OCI-LY3 (cell line): ENCODE measurements at regions not wholly inside any gene's neighbourhood (a gene's known extent, or its start where the extent isn't known, plus 50 kb on each side); places are given as distances from the start of the nearest gene placed in this dataset.

ENCODE experiments used
- H2AFZ ChIP-seq: fragments of 200-600, 300-600 bp; shearing (Covaris generic); 2 replicates; pipeline ENCODE4 v1.6.0; 2014; ENCODE audit warnings: antibody characterized with exemption, low read depth, low read length
- H3K27ac ChIP-seq: fragments of 200-600, 300-600 bp; sonication (generic); 2 replicates; pipeline ENCODE4 v1.5.1; 2014; ENCODE audit warnings: mild to moderate bottlenecking, low read length, moderate library complexity, mixed read lengths
- H3K27me3 ChIP-seq: fragments of 200-600, 300-600 bp; sonication (generic); 2 replicates; pipeline ENCODE4 v1.6.1; 2014; ENCODE audit warnings: low read depth, low read length, mixed read lengths
- H3K36me3 ChIP-seq: fragments of 200-600, 300-600 bp; sonication (generic); replicated peaks from 2 replicates; pipeline ENCODE3; 2014; ENCODE audit warnings: low read depth, low read length, mixed read lengths
- H3K4me1 ChIP-seq: fragments of 300-600, 200-600 bp; sonication (generic); 2 replicates; pipeline ENCODE4 v1.6.1; 2014; ENCODE audit warnings: low read length, mixed read lengths
- H3K4me2 ChIP-seq: fragments of 200-600, 300-600 bp; sonication (generic); 2 replicates; pipeline ENCODE4 v1.6.1; 2014; ENCODE audit warnings: low read length, mixed read lengths
- H3K4me3 ChIP-seq: fragments of 300-600, 200-600 bp; sonication (generic); 2 replicates; pipeline ENCODE4 v1.5.1; 2014; ENCODE audit warnings: antibody characterized with exemption, mild to moderate bottlenecking, low read length, moderate library complexity
- H3K79me2 ChIP-seq: fragments of 300-600, 200-600 bp; shearing (Covaris generic); 2 replicates; pipeline ENCODE4 v1.6.1; 2014; ENCODE audit warnings: mild to moderate bottlenecking, low read length, mixed read lengths
- H3K9ac ChIP-seq: fragments of 300-600, 200-600 bp; shearing (Covaris generic); 2 replicates; pipeline ENCODE4 v1.6.0; 2014; ENCODE audit warnings: mild to moderate bottlenecking, low read length, moderate library complexity
- H3K9me3 ChIP-seq: fragments of 200-600, 300-600 bp; shearing (Covaris generic); 2 replicates; pipeline ENCODE4 v1.6.1; 2014; ENCODE audit warnings: low read length, mixed read lengths; ENCODE audit not compliant: insufficient read depth
- H4K20me1 ChIP-seq: fragments of 200-600, 300-600 bp; sonication (generic); 2 replicates; pipeline ENCODE4 v1.6.1; 2016; ENCODE audit warnings: low read length, mixed read lengths; ENCODE audit not compliant: insufficient read depth
- CTCF ChIP-seq: fragments of 200-600, 300-600 bp; sonication (generic); IDR thresholded peaks from 2 replicates; pipeline ENCODE4 v1.5.1; 2014; ENCODE audit warnings: antibody characterized with exemption, low read length, low read depth
- EZH2phosphoT487 ChIP-seq: fragments of 200-600 bp; shearing (Covaris generic); IDR thresholded peaks from 2 replicates; pipeline ENCODE4 v1.6.1; 2018; ENCODE audit warnings: antibody characterized with exemption, mixed run types, low read depth

- Histone ChIP-seq H3K4me1 (peaks cover 9% of the 10 kb centered on the region), H3K27me3 (no peaks in the 10 kb centered on the region), H3K4me2 (no peak overlapping the region)
Observed at GRCh38 chr21:15326032-15326867, 261.4 kb upstream of the NRIP1 start.

GRCh38 chr21:15327637-15328265 is 263.0 kb upstream of the NRIP1 start:
- Histone ChIP-seq H3K9me3 (no peaks in the 10 kb centered on the region), H3K27ac (no peak overlapping the region), H3K9ac (no peak overlapping the region), H2AFZ (no peak overlapping the region), H3K4me3 (no peak overlapping the region), H3K36me3 (no peaks in the 10 kb centered on the region), H3K27me3 (no peaks in the 10 kb centered on the region), H3K79me2 (no peaks in the 10 kb centered on the region), H3K4me1 (peaks cover 9% of the 10 kb centered on the region), H4K20me1 (no peaks in the 10 kb centered on the region), H3K4me2 (no peak overlapping the region)
- no peak for TF ChIP-seq EZH2phosphoT487
- TF ChIP-seq CTCF = no peak

More at GRCh38 chr21:15326032-15326867, 261.4 kb upstream of the NRIP1 start:
- H3K36me3 ChIP-seq = no peaks in the 10 kb centered on the region
- H3K79me2 ChIP-seq = no peaks in the 10 kb centered on the region
- no peaks in the 10 kb centered on the region for H3K9me3 ChIP-seq
- no peak overlapping the region for H3K4me3 ChIP-seq
- H3K9ac ChIP-seq = no peak overlapping the region
- no peak for TF ChIP-seq CTCF
- no peak for TF ChIP-seq EZH2phosphoT487
- H4K20me1 ChIP-seq = no peaks in the 10 kb centered on the region
- H2AFZ ChIP-seq = no peak overlapping the region
- H3K27ac ChIP-seq = no peak overlapping the region

- Histone ChIP-seq H3K9ac (no peak overlapping the region), H3K4me1 (peaks cover 9% of the 10 kb centered on the region), H3K27me3 (no peaks in the 10 kb centered on the region), H2AFZ (no peak overlapping the region), H3K36me3 (no peaks in the 10 kb centered on the region), H3K79me2 (no peaks in the 10 kb centered on the region), H3K9me3 (no peaks in the 10 kb centered on the region), H3K27ac (no peak overlapping the region), H3K4me3 (no peak overlapping the region), H3K4me2 (no peak overlapping the region), H4K20me1 (no peaks in the 10 kb centered on the region)
- TF ChIP-seq CTCF = no peak
- no peak for TF ChIP-seq EZH2phosphoT487
Observed at GRCh38 chr21:15329191-15329590, 264.4 kb upstream of the NRIP1 start.

- no peak overlapping the region for H3K4me3 ChIP-seq
- H3K79me2 ChIP-seq = no peaks in the 10 kb centered on the region
- no peak overlapping the region for H3K9ac ChIP-seq
- H3K27ac ChIP-seq = no peak overlapping the region
- no peaks in the 10 kb centered on the region for H3K36me3 ChIP-seq
- no peaks in the 10 kb centered on the region for H3K9me3 ChIP-seq
- no peaks in the 10 kb centered on the region for H3K27me3 ChIP-seq
- no peak for TF ChIP-seq EZH2phosphoT487
- H3K4me2 ChIP-seq = no peak overlapping the region
- no peaks in the 10 kb centered on the region for H3K4me1 ChIP-seq
- no peak overlapping the region for H2AFZ ChIP-seq
- H4K20me1 ChIP-seq = no peaks in the 10 kb centered on the region
Observed at GRCh38 chr21:15330872-15331271, 266.1 kb upstream of the NRIP1 start.
